HCT116 (cell line): ENCODE measurements at regions not wholly inside any gene's neighbourhood (a gene's known extent, or its start where the extent isn't known, plus 50 kb on each side); places are given as distances from the start of the nearest gene placed in this dataset.

Experiments used
- ATAC-seq: fragments of 200-7000 bp; cut with Tn5 transposase; 2 replicates; pipeline ENCODE4 v1.9.1; 2020; ENCODE audit warnings: mild to moderate bottlenecking, moderate library complexity
- BruUV-seq: library from RNA; stranded (reverse); fragments of 400-500 nt; replicated peaks from 2 replicates; lab custom pipeline; 2021; lab: Mats Ljungman, UMichigan
- CTCF ChIA-PET: fragments of 300-600 bp; sonication (Branson Sonifier 250); formaldehyde crosslinking; loops from one replicate; lab custom pipeline; 2021; ENCODE audit warnings: antibody characterized with exemption; lab: Charles Lee
- POLR2A ChIA-PET: fragments of 300-600, 350-600 bp; sonication (Branson Sonifier 250); formaldehyde crosslinking; loops from one replicate; lab custom pipeline; 2021; ENCODE audit warnings: antibody characterized with exemption; lab: Charles Lee
- RAD21 ChIA-PET, 2 experiments: fragments of 300-600 bp; sonication (Branson Sonifier 250); formaldehyde crosslinking; loops; one replicate each; lab custom pipeline; 2023; ENCODE audit warnings: low total read pairs in 2 of 2; ENCODE audit not compliant: uncharacterized antibody in 2 of 2, unreplicated experiment in 2 of 2, low non-redundant PET in 1 of 2; lab: Charles Lee
- DNase-seq: peaks from one replicate; pipeline ENCODE4 v3.0.0-alpha.2; 2010; ENCODE audit warnings: low read depth, low spot score
- H2AFZ ChIP-seq: fragments of 200-600 bp; shearing (Covaris generic), sonication (generic); 2 replicates; pipeline ENCODE4 v1.6.1; 2017; ENCODE audit warnings: low read depth, mixed run types, mixed read lengths, antibody characterized with exemption, low read length; ENCODE audit not compliant: poor library complexity, severe bottlenecking
- H3K27ac ChIP-seq: 2 replicates; pipeline ENCODE4 v1.5.1; 2012; ENCODE audit warnings: low read depth, low read length
- H3K27me3 ChIP-seq: fragments of 200-600 bp; sonication (generic); 2 replicates; pipeline ENCODE4 v1.6.1; 2016; ENCODE audit warnings: mixed run types, low read length, mixed read lengths; ENCODE audit not compliant: insufficient read depth
- H3K36me3 ChIP-seq, 2 experiments: fragments of 200-500 bp in 1 of 2; fragments of 200-600 bp in 1 of 2; sonication (Bioruptor generic) in 1 of 2; sonication (generic) in 1 of 2; 2 replicates each; pipeline versions ENCODE4 v1.5.1 to v1.6.1; 2014 to 2016; ENCODE audit warnings: low read length in 2 of 2, inconsistent platforms in 1 of 2, mixed read lengths in 1 of 2, mixed run types in 1 of 2; ENCODE audit not compliant: insufficient read depth in 2 of 2, control insufficient read depth in 1 of 2
- H3K4me1 ChIP-seq, 2 experiments: fragments of 200-600 bp in 1 of 2; sonication (generic) in 1 of 2; 2 replicates each; pipeline versions ENCODE4 v1.5.1 to v1.6.1; 2012 to 2017; ENCODE audit warnings: low read length in 2 of 2, inconsistent platforms in 1 of 2, mild to moderate bottlenecking in 1 of 2, mixed read lengths in 1 of 2, mixed run types in 1 of 2, moderate library complexity in 1 of 2; ENCODE audit not compliant: insufficient read depth in 2 of 2, control insufficient read depth in 1 of 2
- H3K4me2 ChIP-seq: fragments of 200-600 bp; sonication (generic); 2 replicates; pipeline ENCODE4 v1.6.1; 2017; ENCODE audit warnings: mixed run types, low read length, mixed read lengths
- H3K4me3 ChIP-seq, 2 experiments: fragments of 200-600 bp in 1 of 2; sonication (generic) in 1 of 2; replicated peaks in 1 of 2; 2 replicates each; pipeline ENCODE4 v1.5.1; 2011 to 2016; ENCODE audit warnings: low read length in 2 of 2, control low read depth in 1 of 2, low read depth in 1 of 2, mild to moderate bottlenecking in 1 of 2, mixed read lengths in 1 of 2, mixed run types in 1 of 2
- H3K79me2 ChIP-seq: fragments of 200-600 bp; sonication (generic); 2 replicates; pipeline ENCODE4 v1.6.1; 2017; ENCODE audit warnings: mild to moderate bottlenecking, mixed run types, low read length, moderate library complexity, mixed read lengths; ENCODE audit not compliant: insufficient read depth
- H3K9ac ChIP-seq: fragments of 200-600 bp; sonication (generic); 2 replicates; pipeline ENCODE4 v1.6.1; 2016; ENCODE audit warnings: low read length, mixed read lengths
- H3K9me2 ChIP-seq: fragments of 200-600 bp; sonication (generic), shearing (Covaris generic); 2 replicates; pipeline ENCODE4 v1.6.1; 2017; ENCODE audit warnings: mixed run types, mild to moderate bottlenecking, moderate library complexity; ENCODE audit not compliant: insufficient read depth
- H3K9me3 ChIP-seq, 2 experiments: fragments of 200-500 bp in 1 of 2; fragments of 200-600 bp in 1 of 2; sonication (Bioruptor generic) in 1 of 2; sonication (generic) in 1 of 2; 2 replicates each; pipeline ENCODE4 v1.6.1; 2014 to 2017; ENCODE audit warnings: low read length in 2 of 2, mixed read lengths in 2 of 2, inconsistent platforms in 1 of 2, low read depth in 1 of 2, mild to moderate bottlenecking in 1 of 2, mixed run types in 1 of 2, moderate library complexity in 1 of 2; ENCODE audit not compliant: control insufficient read depth in 1 of 2, insufficient read depth in 1 of 2
- H4K20me1 ChIP-seq: fragments of 200-600 bp; sonication (generic), shearing (Covaris generic); 2 replicates; pipeline ENCODE4 v1.6.1; 2017; ENCODE audit warnings: mixed run types, mild to moderate bottlenecking, moderate library complexity; ENCODE audit not compliant: insufficient read depth
- ATF3 ChIP-seq: IDR thresholded peaks from 2 replicates; pipeline ENCODE4 v1.6.1; 2012
- CBX3 ChIP-seq: IDR thresholded peaks from 2 replicates; pipeline ENCODE4 v1.6.1; 2012; ENCODE audit warnings: low read depth
- CTCF ChIP-seq, 3 experiments: fragments of 200-600 bp in 1 of 3; sonication (generic) in 1 of 3; IDR thresholded peaks in 2 of 3; conservative IDR thresholded peaks in 1 of 3; 2 replicates each; pipeline ENCODE4 v1.5.1; 2012 to 2017; ENCODE audit warnings: low read depth in 2 of 3, low read length in 2 of 3, antibody characterized with exemption in 1 of 3, borderline replicate concordance in 1 of 3, control low read depth in 1 of 3, mild to moderate bottlenecking in 1 of 3, mixed read lengths in 1 of 3, mixed run types in 1 of 3, moderate library complexity in 1 of 3; ENCODE audit not compliant: insufficient read depth in 1 of 3
- EGR1 ChIP-seq: IDR thresholded peaks from 2 replicates; pipeline ENCODE4 v1.6.1; 2012; ENCODE audit warnings: low read depth
- ELF1 ChIP-seq: IDR thresholded peaks from 2 replicates; pipeline ENCODE4 v1.6.1; 2012; ENCODE audit warnings: low read depth, borderline replicate concordance
- EZH2 ChIP-seq: fragments of 200-600 bp; sonication (generic); IDR thresholded peaks from 2 replicates; pipeline ENCODE4 v1.6.1; 2017; ENCODE audit warnings: antibody characterized with exemption, mixed run types
- EZH2phosphoT487 ChIP-seq: fragments of 200-600 bp; IDR thresholded peaks from 2 replicates; pipeline ENCODE4 v1.6.1; 2018; ENCODE audit warnings: antibody characterized with exemption, borderline replicate concordance
- FOSL1 ChIP-seq: IDR thresholded peaks from 2 replicates; pipeline ENCODE4 v1.6.1; 2012; ENCODE audit warnings: low read depth
- JUND ChIP-seq: IDR thresholded peaks from 2 replicates; pipeline ENCODE4 v1.6.1; 2012
- MAX ChIP-seq: IDR thresholded peaks from 2 replicates; pipeline ENCODE4 v1.6.1; 2012
- POLR2A ChIP-seq: IDR thresholded peaks from 2 replicates; pipeline ENCODE4 v1.7.0; 2011; ENCODE audit warnings: borderline replicate concordance; ENCODE audit not compliant: insufficient read depth, insufficient read length; ENCODE audit errors: extremely low read depth
- RAD21 ChIP-seq: IDR thresholded peaks from 2 replicates; pipeline ENCODE4 v1.6.1; 2012; ENCODE audit warnings: low read depth, mild to moderate bottlenecking
- REST ChIP-seq: IDR thresholded peaks from 2 replicates; pipeline ENCODE4 v1.6.1; 2012; ENCODE audit warnings: low read depth
- SIN3A ChIP-seq: IDR thresholded peaks from 2 replicates; pipeline ENCODE4 v1.6.1; 2012; ENCODE audit warnings: low read depth
- SP1 ChIP-seq: IDR thresholded peaks from 2 replicates; pipeline ENCODE4 v1.6.1; 2012; ENCODE audit warnings: low read depth
- TCF7L2 ChIP-seq: IDR thresholded peaks from 2 replicates; pipeline ENCODE4 v1.7.0; 2011; ENCODE audit warnings: borderline replicate concordance, inconsistent platforms; ENCODE audit not compliant: insufficient read depth, insufficient read length; ENCODE audit errors: extremely low read depth
- YY1 ChIP-seq: IDR thresholded peaks from 2 replicates; pipeline ENCODE4 v1.6.1; 2011; ENCODE audit warnings: low read length, low read depth, moderate library complexity, mild to moderate bottlenecking; ENCODE audit not compliant: insufficient replicate concordance; ENCODE audit errors: extremely low read depth
- ZBTB33 ChIP-seq: IDR thresholded peaks from 2 replicates; pipeline ENCODE4 v1.6.1; 2011; ENCODE audit warnings: mild to moderate bottlenecking, low read length, moderate library complexity; ENCODE audit not compliant: insufficient replicate concordance; ENCODE audit errors: extremely low read depth
- ZFX ChIP-seq: fragments of 450-650 bp; IDR thresholded peaks from 2 replicates; pipeline ENCODE4 v1.6.1; 2017
- ZNF274 ChIP-seq: fragments of 200-500 bp; sonication (Bioruptor generic); IDR thresholded peaks from 2 replicates; pipeline ENCODE4 v1.6.1; 2014; ENCODE audit warnings: mild to moderate bottlenecking, low read depth, low read length, inconsistent platforms
- intact Hi-C: fragments of 100-400 bp; cut with micrococcal nuclease; formaldehyde crosslinking; loops from 2 replicates; pipeline ENCODE4 v1.10.0; 2022

- ATAC-seq (peak; percentile 45), DNase-seq (no peak)
- no peak overlapping the region for H2AFZ ChIP-seq
- H3K27me3 ChIP-seq = 0 out of 2 replicates have a peak, but pooled peaks cover 2% of the 10 kb centered on the region
- CTCF ChIA-PET = no interaction called here
- H3K9me2 ChIP-seq = no peaks in the 10 kb centered on the region
- H3K4me2 ChIP-seq = no peak overlapping the region
- H3K9me3 ChIP-seq = no peaks in the 10 kb centered on the region
- no peaks in the 10 kb centered on the region for H3K36me3 ChIP-seq
- no TSS peak for BruUV-seq
- TF ChIP-seq CTCF (IDR thresholded peaks at IDR 0.05 in 2 of 3, conservative IDR thresholded peaks at IDR 0.05 in 1 of 3; ENCODE audit: borderline replicate concordance in 1 of 3, insufficient read depth in 1 of 3, low read depth in 2 of 3, low read length in 2 of 3) (no peak), TCF7L2 (no peak), ZFX (no peak; the same call in 1 of the 2 replicates), REST (no peak), JUND (no peak), EZH2phosphoT487 (no peak), MAX (no peak), ATF3 (no peak), SP1 (no peak), EGR1 (no peak), ZNF274 (no peak), ZBTB33 (no peak), SIN3A (no peak), CBX3 (no peak), POLR2A (no peak), EZH2 (no peak), ELF1 (no peak), YY1 (no peak), RAD21 (no peak), FOSL1 (no peak)
- H4K20me1 ChIP-seq = no peaks in the 10 kb centered on the region
- POLR2A ChIA-PET = no interaction called here
- no peak overlapping the region for H3K4me3 ChIP-seq
- no peaks in the 10 kb centered on the region for H3K4me1 ChIP-seq
- intact Hi-C loops = loop anchor here (2.0 kb wide), 1 partner anchor 144 kb away; no protein-coding TSS in a partner anchor
- no peak overlapping the region for H3K27ac ChIP-seq
- RAD21 ChIA-PET = no interaction called here
- no peak overlapping the region for H3K9ac ChIP-seq
- no peaks in the 10 kb centered on the region for H3K79me2 ChIP-seq
These were observed 90.9 kb downstream of the TMEM121 start for GRCh38 chr14:105617201-105617777.
